ENCODE measurements at regions not wholly inside any gene's neighbourhood (a gene's known extent, or its start where the extent isn't known, plus 50 kb on each side); places are given as distances from the start of the nearest gene placed in this dataset.

- TF ChIP-seq ZNF274 (IDR thresholded peaks at IDR 0.05; ENCODE audit: low read depth, low read length) (no peak), YY1 (IDR thresholded peaks at IDR 0.05; ENCODE audit: insufficient read depth, insufficient read length) (no peak), SUZ12 (IDR thresholded peaks at IDR 0.05; ENCODE audit: extremely low read depth, insufficient read depth, insufficient read length) (no peak)
Observed at GRCh38 chr2:8416001-8416571, 265.8 kb upstream of the ID2 start.

Data from NT2/D1 (cell line).